GM21576 (cell line): ENCODE measurements at regions not wholly inside any gene's neighbourhood (a gene's known extent, or its start where the extent isn't known, plus 50 kb on each side); places are given as distances from the start of the nearest gene placed in this dataset.

Source experiments
- ATAC-seq: cut with Tn5 transposase; IDR thresholded peaks from one replicate; pipeline ENCODE4 v1.9.1; 2021; ENCODE audit warnings: mild to moderate bottlenecking, moderate library complexity; ENCODE audit not compliant: unreplicated experiment

- no peak for ATAC-seq
Measured at GRCh38 chr2:7943446-7943845, 738.4 kb upstream of the ID2 start.

DNA sequence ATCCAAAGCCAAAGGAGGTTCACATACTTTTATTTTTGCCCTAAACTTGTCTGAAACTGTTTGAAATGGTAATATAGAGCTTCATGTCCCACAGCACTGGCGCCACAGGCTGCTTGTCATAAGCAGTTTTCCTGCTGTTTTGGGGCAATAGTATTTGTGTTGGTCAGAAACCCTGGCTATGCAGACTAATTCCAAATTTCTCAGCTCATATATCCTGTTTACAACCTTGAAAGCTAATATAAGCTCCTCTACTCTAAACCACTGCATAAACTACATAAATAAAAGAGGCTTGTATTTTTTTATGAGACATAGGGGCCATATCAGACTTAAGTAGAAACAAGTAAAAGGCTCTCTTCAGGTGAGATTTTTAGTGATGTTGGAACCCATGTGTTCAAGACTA is 736.8 kb upstream of the ID2 start:
- no peak for ATAC-seq

GRCh38 chr2:7950035-7950612 is 731.7 kb upstream of the ID2 start:
- no peak for ATAC-seq

DNA sequence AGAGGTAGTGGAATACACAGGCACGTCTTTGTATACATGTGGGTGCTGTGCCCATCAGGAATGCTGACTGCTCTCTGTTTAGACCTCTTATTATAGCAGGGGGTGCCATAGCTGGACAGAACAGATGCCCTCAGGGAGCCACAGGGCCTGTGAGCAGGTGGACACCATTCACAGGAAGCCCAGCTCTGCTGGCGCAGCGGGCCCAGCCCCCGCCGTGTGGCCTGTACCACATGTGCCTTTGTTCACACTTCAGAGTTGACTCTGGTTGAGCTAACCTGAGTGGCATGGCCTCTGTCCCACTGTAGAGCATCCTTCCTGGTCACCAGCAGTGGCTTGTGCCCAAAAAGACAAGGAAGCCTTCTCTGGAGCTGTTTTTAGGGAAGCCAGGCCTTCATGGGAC is 730.9 kb upstream of the ID2 start:
- no peak for ATAC-seq

- ATAC-seq: no peak
Measured at GRCh38 chr2:7951490-7951889, 730.4 kb upstream of the ID2 start.

DNA sequence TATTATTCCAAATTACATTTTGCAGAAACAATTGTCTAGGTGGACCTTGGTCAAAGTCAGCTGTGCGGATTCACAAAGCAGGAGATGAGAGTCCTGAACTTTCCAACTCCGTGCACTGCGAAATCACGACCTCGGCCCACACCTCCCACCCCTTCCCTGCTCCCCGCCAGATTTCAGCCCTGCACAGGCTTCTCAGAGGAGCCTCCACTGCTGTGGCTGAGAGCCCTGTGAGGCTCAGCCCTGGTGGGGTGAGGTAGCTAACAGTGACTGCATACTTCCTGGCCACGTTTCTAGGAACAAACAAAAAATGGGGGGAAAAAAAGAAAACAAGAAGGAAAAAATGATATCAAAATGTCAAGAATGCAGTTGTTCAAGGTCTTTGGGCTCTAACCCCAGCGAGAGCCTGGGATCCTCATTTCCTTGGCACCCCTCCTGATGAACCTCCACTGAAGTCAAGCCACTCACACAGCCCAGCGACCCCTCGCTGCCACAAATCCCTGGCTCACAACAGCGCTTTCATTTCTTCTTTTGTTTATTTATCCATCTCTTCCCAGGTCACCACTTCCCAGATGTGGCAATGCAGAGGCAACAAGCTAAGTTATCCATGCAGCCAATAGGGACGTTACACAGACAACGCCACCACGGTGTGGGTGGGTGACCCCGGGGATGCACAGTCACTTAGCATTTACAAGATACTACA is 729.7 kb upstream of the ID2 start:
- no peak for ATAC-seq

- no peak for ATAC-seq
Measured at GRCh38 chr2:7953195-7953594, 728.7 kb upstream of the ID2 start.

- no peak for ATAC-seq
Measured at GRCh38 chr2:7954234-7954633, 727.6 kb upstream of the ID2 start.

DNA sequence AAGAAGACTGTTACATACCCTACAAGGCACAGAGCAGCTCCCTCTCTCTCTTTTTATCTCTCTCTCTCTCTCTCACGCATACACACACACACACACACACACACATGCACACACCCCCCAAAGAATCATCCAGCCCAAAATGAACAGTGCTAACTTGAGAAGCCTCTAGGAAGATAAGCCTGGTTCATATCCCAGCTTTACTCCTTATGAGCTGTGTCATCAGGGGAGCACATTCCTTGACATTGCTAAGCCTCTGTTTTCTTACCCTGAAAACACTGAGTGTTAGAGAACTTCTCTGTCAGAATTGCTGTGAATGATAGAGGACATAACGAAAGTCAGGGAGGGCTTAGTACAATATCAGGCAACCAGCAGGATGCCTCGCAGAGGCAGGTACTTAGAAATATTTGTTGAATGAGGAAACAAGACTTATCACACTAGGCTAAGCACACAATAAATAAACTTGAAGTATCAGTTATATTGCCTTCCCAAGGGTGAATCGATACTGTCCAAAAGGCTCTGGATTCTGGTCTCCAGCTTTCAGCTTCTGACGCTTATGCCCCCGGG is 725.6 kb upstream of the ID2 start:
- ATAC-seq: no peak

DNA sequence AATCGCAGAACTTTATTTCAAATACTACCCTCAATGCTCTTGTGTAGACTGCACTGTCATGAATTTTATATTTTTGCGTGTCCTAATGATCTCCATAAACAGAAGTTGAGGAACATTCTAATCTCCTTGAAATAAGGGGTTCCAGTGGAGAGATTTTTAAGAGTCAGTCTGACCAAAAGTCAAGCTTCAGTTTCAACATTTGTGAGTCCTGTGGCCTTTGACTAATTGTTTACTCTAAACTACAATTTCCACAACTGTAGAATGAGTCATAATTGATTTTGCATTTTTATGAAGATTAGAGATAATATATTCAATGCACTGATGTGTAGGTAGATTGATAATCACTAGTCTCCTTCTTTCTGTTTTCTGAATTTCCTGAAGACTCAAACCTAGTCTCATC is 720.3 kb upstream of the ID2 start:
- no peak for ATAC-seq

- ATAC-seq: no peak
Measured at GRCh38 chr2:7962161-7962560, 719.7 kb upstream of the ID2 start.

DNA sequence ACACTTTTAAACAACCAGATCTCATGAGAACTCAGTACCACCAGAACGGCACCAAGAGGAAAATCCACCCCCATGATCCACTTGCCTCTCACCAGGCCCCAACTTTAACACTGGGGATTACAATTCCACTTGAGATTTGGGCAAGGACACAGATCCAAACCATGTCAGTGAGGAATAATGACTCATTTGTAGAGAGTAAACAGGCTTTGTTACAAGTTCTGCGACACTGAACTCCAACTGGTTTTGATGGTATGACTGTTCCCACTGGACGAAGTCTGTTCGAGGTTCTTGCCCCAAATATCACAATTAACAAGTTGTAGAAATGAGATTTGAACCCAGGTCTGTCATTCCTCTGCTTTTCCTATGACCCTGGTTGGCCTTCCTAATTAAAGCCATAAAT is 718.1 kb upstream of the ID2 start:
- no peak for ATAC-seq

- no peak for ATAC-seq
Measured at GRCh38 chr2:7966032-7966431, 715.8 kb upstream of the ID2 start.

DNA sequence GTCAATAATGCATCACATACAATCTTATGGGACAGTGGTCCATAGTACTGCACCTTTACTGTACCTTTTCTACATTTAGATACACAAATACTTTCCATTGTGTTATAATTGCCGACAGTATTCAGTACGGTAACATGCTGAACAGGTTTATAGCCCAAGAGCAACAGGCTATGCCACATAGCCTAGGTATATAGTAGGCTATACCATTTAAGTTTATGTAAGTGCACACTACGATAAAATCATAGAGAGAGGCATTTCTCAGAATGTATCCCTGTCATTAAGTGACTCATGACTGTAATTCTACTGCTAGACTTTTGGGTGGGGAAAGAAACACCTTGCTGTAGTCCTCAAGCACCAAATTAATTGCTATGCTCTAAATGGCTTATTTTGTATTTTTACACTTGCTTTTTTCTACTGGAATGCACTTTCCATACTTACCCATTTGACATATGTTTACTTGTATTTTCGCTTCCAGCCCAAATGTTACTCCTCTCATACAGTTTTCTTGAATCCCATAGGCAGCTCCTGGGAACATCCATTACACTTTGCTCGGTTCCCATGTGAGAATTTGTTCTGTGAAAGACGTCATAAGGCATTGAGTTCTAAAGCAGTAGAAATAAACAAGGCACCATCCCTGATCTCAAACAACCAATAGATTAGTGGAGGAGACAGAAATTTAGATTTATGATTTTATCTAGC is 714.0 kb upstream of the ID2 start:
- ATAC-seq: no peak

GRCh38 chr2:7969756-7970515 is 711.9 kb upstream of the ID2 start:
- ATAC-seq: no peak

GRCh38 chr2:7971248-7971647 is 710.6 kb upstream of the ID2 start:
- ATAC-seq: no peak

- ATAC-seq: no peak
Measured at GRCh38 chr2:7971841-7972240, 710.0 kb upstream of the ID2 start.

DNA sequence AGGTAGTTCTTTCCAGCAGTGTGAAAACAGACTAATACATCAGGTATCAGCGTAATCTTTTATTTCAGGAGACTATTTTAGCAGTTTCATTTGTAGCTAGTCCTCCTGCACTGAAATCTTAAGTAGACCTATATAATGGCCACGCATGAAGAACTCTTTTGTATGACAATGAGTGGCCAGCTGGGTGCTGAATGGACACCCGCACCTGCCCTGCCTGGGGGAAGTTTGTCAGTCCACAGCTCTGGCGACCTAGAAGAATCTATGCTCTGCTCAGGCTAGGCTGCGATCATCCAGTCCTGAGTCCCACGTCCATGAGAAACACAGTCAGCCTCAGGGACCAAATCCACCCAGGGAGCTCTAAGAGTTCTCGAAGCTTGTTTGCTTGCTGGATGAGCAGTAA is 709.2 kb upstream of the ID2 start:
- ATAC-seq: no peak

DNA sequence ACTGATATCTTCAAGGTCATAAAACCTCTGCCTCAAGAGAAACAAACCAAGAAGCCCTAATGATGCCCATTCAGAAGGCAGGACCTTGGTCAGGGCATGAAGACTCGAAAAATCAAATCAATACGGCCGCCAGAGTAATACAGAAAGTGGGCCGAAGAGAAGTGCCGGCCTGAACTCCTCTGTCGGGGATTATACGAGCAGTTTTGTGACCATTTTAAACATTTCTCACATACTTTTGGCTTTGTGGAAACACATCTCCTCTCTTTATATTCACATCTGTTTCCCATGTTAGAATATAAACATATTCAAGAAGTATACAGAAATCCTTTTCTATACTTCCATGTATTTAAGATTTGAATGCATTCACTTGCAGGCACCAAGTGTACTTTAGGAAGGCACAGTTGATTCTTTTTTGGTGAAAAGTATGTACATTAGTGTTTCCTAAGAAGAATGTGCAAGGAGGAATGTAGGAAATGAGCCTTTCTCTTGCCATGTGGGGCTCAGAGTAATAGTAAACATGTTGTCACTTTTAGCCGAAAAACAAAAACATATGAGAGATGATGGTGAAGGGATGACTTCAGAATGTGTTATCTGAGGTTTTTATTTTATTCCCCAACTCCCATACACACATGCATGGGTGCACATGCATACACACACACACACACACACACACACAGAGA is 707.9 kb upstream of the ID2 start:
- no peak for ATAC-seq

GRCh38 chr2:7974936-7975335 is 706.9 kb upstream of the ID2 start:
- no peak for ATAC-seq

DNA sequence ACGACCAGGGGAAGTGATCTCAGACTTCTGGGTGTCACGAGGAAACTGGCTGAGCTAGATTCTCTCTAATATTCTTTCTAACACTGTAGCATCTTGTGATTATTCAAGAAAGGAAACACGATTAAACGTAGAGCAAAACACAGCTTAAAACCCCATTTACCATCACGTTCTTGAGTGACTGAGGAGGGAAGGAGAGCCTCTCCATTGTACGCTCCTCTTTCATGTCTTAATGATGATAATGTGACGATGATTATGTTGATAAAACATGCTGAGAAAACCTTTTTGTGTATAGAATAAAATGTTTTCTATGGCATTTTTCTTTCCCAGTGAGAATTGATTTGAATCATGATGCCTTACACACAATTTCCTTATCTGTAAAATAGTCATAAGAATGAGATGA is 705.6 kb upstream of the ID2 start:
- ATAC-seq: no peak
